GM23338 (cell line): ENCODE measurements at regions not wholly inside any gene's neighbourhood (a gene's known extent, or its start where the extent isn't known, plus 50 kb on each side); places are given as distances from the start of the nearest gene placed in this dataset.
"Not testable (repeated sequence)": the region's sequence is repeated elsewhere in the genome, so short reads cannot be mapped to it uniquely, and the experiment has no call there.

Source experiments
- ATAC-seq: fragments of 200-7000 bp; cut with Tn5 transposase; 3 replicates; pipeline ENCODE4 v1.9.1; 2020
- DNase-seq: peaks from one replicate; pipeline ENCODE4 v3.0.0-alpha.2; 2015; ENCODE audit warnings: low spot score
- H2AFZ ChIP-seq: fragments of 200-600 bp; sonication (generic); 2 replicates; pipeline ENCODE4 v1.8.0; 2016; ENCODE audit warnings: antibody characterized with exemption, mild to moderate bottlenecking, moderate library complexity
- H3F3A ChIP-seq: fragments of 200-600 bp; sonication (generic); replicated peaks from 2 replicates; pipeline ENCODE4 v1.8.0; 2017; ENCODE audit warnings: antibody characterized with exemption, mixed run types, low read depth
- H3K27ac ChIP-seq: fragments of 200-600 bp; sonication (generic); 2 replicates; pipeline ENCODE4 v1.6.1; 2016; ENCODE audit warnings: low read depth
- H3K27me3 ChIP-seq: fragments of 200-600 bp; sonication (generic); 2 replicates; pipeline ENCODE4 v1.8.0; 2016; ENCODE audit warnings: mild to moderate bottlenecking, mixed run types, moderate library complexity; ENCODE audit not compliant: insufficient read depth
- H3K36me3 ChIP-seq: fragments of 200-600 bp; sonication (generic); 2 replicates; pipeline ENCODE4 v1.8.0; 2016; ENCODE audit warnings: mild to moderate bottlenecking; ENCODE audit not compliant: insufficient read depth
- H3K4me1 ChIP-seq: fragments of 200-600 bp; sonication (generic); 2 replicates; pipeline ENCODE4 v1.8.0; 2016; ENCODE audit warnings: mild to moderate bottlenecking, moderate library complexity; ENCODE audit not compliant: insufficient read depth
- H3K4me2 ChIP-seq: fragments of 200-600 bp; sonication (generic); 2 replicates; pipeline ENCODE4 v1.7.1; 2017; ENCODE audit warnings: mixed run types
- H3K4me3 ChIP-seq: fragments of 200-600 bp; sonication (generic); 2 replicates; pipeline ENCODE4 v1.6.1; 2016; ENCODE audit warnings: mixed run types
- H3K79me2 ChIP-seq: fragments of 200-600 bp; sonication (generic); replicated peaks from 2 replicates; pipeline ENCODE4 v1.8.0; 2017; ENCODE audit warnings: mild to moderate bottlenecking; ENCODE audit not compliant: insufficient read depth
- H3K9me2 ChIP-seq: fragments of 200-600 bp; sonication (generic); 2 replicates; pipeline ENCODE4 v1.8.0; 2017; ENCODE audit not compliant: insufficient read depth
- H4K20me1 ChIP-seq: fragments of 200-600 bp; sonication (generic); replicated peaks from 2 replicates; pipeline ENCODE4 v1.8.0; 2017; ENCODE audit warnings: mild to moderate bottlenecking; ENCODE audit not compliant: insufficient read depth
- H3K27ac Mint-ChIP-seq: 2 replicates; pipeline ENCODE4 v1.8.0; 2020; ENCODE audit warnings: inconsistent platforms, mild to moderate bottlenecking, moderate library complexity, mixed read lengths
- H3K27me3 Mint-ChIP-seq: 3 replicates; pipeline ENCODE4 v1.8.0; 2022; ENCODE audit warnings: low read depth, mild to moderate bottlenecking, moderate library complexity, mixed read lengths, inconsistent platforms; ENCODE audit not compliant: insufficient read depth, poor library complexity
- H3K36me3 Mint-ChIP-seq: 3 replicates; pipeline ENCODE4 v1.8.0; 2021; ENCODE audit warnings: low read depth, mild to moderate bottlenecking, inconsistent platforms, moderate library complexity, mixed read lengths
- H3K4me1 Mint-ChIP-seq: 3 replicates; pipeline ENCODE4 v1.8.0; 2020; ENCODE audit warnings: mild to moderate bottlenecking, inconsistent platforms, mixed read lengths
- H3K4me3 Mint-ChIP-seq: 3 replicates; pipeline ENCODE4 v1.8.0; 2021; ENCODE audit warnings: moderate library complexity, mild to moderate bottlenecking, inconsistent platforms, mixed read lengths
- H3K9me3 Mint-ChIP-seq: 3 replicates; pipeline ENCODE4 v1.8.0; 2020; ENCODE audit warnings: moderate library complexity, mild to moderate bottlenecking, inconsistent platforms, mixed read lengths
- CREB1 ChIP-seq: fragments of 250-450 bp; sonication (Bioruptor Pico); IDR thresholded peaks from 2 replicates; pipeline ENCODE4 v1.5.0; 2020; ENCODE audit warnings: low read depth, mild to moderate bottlenecking, moderate library complexity
- CTCF ChIP-seq, 2 experiments: fragments of 200-600 bp in 1 of 2; sonication (generic) in 1 of 2; conservative IDR thresholded peaks; 2 replicates each; pipeline versions ENCODE4 v1.5.1 to v1.6.1; 2016 to 2017; ENCODE audit warnings: antibody characterized with exemption in 2 of 2, low read depth in 2 of 2, mild to moderate bottlenecking in 2 of 2, moderate library complexity in 1 of 2
- ETS1 ChIP-seq: IDR thresholded peaks from 2 replicates; pipeline ENCODE4 v1.6.1; 2016; ENCODE audit warnings: antibody characterized with exemption
- EZH2 ChIP-seq: fragments of 200-600 bp; sonication (generic); IDR thresholded peaks from one replicate; pipeline ENCODE4 v1.8.0; 2017; ENCODE audit warnings: antibody characterized with exemption, mild to moderate bottlenecking, low read depth; ENCODE audit not compliant: unreplicated experiment
- EZH2phosphoT487 ChIP-seq: fragments of 200-600 bp; sonication (generic); IDR thresholded peaks from one replicate; pipeline ENCODE4 v1.8.1; 2018; ENCODE audit warnings: antibody characterized with exemption; ENCODE audit not compliant: unreplicated experiment
- JUNB ChIP-seq: IDR thresholded peaks from one replicate; pipeline ENCODE4 v1.6.1; 2016; ENCODE audit warnings: antibody characterized with exemption; ENCODE audit not compliant: unreplicated experiment
- REST ChIP-seq: IDR thresholded peaks from one replicate; pipeline ENCODE4 v1.6.1; 2018; ENCODE audit warnings: antibody characterized with exemption; ENCODE audit not compliant: unreplicated experiment
- STAT1 ChIP-seq: IDR thresholded peaks from one replicate; pipeline ENCODE4 v1.6.1; 2016; ENCODE audit warnings: antibody characterized with exemption; ENCODE audit not compliant: unreplicated experiment

GRCh38 chr10:8674230-8674629, 619.7 kb downstream of the GATA3 start (continued):
- no peak for TF ChIP-seq CTCF (conservative IDR thresholded peaks at IDR 0.05; ENCODE audit: low read depth in 2 of 2)
- no peak for TF ChIP-seq JUNB
- no peak for TF ChIP-seq ETS1

- Mint-ChIP-seq H3K9me3 (no peaks in the 10 kb centered on the region), H3K36me3 (no peaks in the 10 kb centered on the region), H3K27ac (no peak overlapping the region), H3K4me1 (no peaks in the 10 kb centered on the region), H3K4me3 (no peak overlapping the region), H3K27me3 (peaks cover 1% of the 10 kb centered on the region)
- Histone ChIP-seq H3K79me2 (no peaks in the 10 kb centered on the region), H2AFZ (no peak overlapping the region), H3K27ac (no peak overlapping the region), H3K36me3 (no peaks in the 10 kb centered on the region), H3F3A (no peaks in the 10 kb centered on the region), H4K20me1 (no peaks in the 10 kb centered on the region), H3K4me2 (no peak overlapping the region), H3K27me3 (no peaks in the 10 kb centered on the region), H3K4me1 (no peaks in the 10 kb centered on the region), H3K9me2 (no peaks in the 10 kb centered on the region), H3K4me3 (no peak overlapping the region)
- ATAC-seq, result no peak
- DNase-seq, result no peak
- TF ChIP-seq EZH2phosphoT487, result no peak
- no peak for TF ChIP-seq STAT1
- no peak for TF ChIP-seq REST
- no peak for TF ChIP-seq EZH2
- no peak for TF ChIP-seq CREB1 (CRISPR knock-in tag)
- TF ChIP-seq ETS1, result no peak
Measured at GRCh38 chr10:8677642-8678041, 623.2 kb downstream of the GATA3 start.

- H3K27me3 Mint-ChIP-seq, H3F3A ChIP-seq, H3K79me2 ChIP-seq, H3K9me3 Mint-ChIP-seq, H3K4me1 Mint-ChIP-seq, H3K27ac ChIP-seq, H3K27ac Mint-ChIP-seq, H3K9me2 ChIP-seq, H3K27me3 ChIP-seq, H3K4me3 Mint-ChIP-seq, H3K4me3 ChIP-seq, H4K20me1 ChIP-seq, H3K36me3 ChIP-seq, H3K36me3 Mint-ChIP-seq, H3K4me1 ChIP-seq, H2AFZ ChIP-seq, ATAC-seq, H3K4me2 ChIP-seq, DNase-seq: not testable (repeated sequence)
Measured at GRCh38 chr10:8684916-8685315, 630.4 kb downstream of the GATA3 start.
